HL-60 (cell line): ENCODE measurements at regions not wholly inside any gene's neighbourhood (a gene's known extent, or its start where the extent isn't known, plus 50 kb on each side); places are given as distances from the start of the nearest gene placed in this dataset.

Experiments used
- DNase-seq, 2 experiments: peaks; one replicate each; pipeline ENCODE4 v3.0.0-alpha.2; 2010 to 2020; ENCODE audit warnings: low read depth in 1 of 2, low spot score in 1 of 2
- H3K27ac ChIP-seq: fragments of 250-450 bp; sonication (Bioruptor Pico); replicated peaks from 2 replicates; pipeline ENCODE4 v1.5.1; 2020; ENCODE audit warnings: mild to moderate bottlenecking, moderate library complexity
- H3K27me3 ChIP-seq: fragments of 250-450 bp; sonication (Bioruptor Pico); 2 replicates; pipeline ENCODE4 v1.5.1; 2021; ENCODE audit warnings: mild to moderate bottlenecking, moderate library complexity; ENCODE audit not compliant: insufficient read depth, poor library complexity, severe bottlenecking
- H3K4me3 ChIP-seq: replicated peaks from 2 replicates; pipeline ENCODE4 v1.5.1; 2011; ENCODE audit warnings: mild to moderate bottlenecking, control low read depth, low read length; ENCODE audit not compliant: insufficient read depth
- CTCF ChIP-seq: IDR thresholded peaks from one replicate; pipeline ENCODE4 v1.5.1; 2011; ENCODE audit warnings: low read length, control low read depth, inconsistent platforms; ENCODE audit not compliant: insufficient read depth
- GABPA ChIP-seq: IDR thresholded peaks from 2 replicates; pipeline ENCODE4 v1.6.1; 2012; ENCODE audit warnings: low read depth
- POLR2AphosphoS5 ChIP-seq: IDR thresholded peaks from 2 replicates; pipeline ENCODE4 v1.6.1; 2012; ENCODE audit warnings: low read depth
- REST ChIP-seq: IDR thresholded peaks from 2 replicates; pipeline ENCODE4 v1.6.1; 2012; ENCODE audit warnings: low read depth; ENCODE audit not compliant: insufficient replicate concordance
- SPI1 ChIP-seq: IDR thresholded peaks from 2 replicates; pipeline ENCODE4 v1.6.1; 2012; ENCODE audit warnings: low read depth, mild to moderate bottlenecking, borderline replicate concordance

- H3K4me3 ChIP-seq = no peak overlapping the region
- TF ChIP-seq REST = no peak
- TF ChIP-seq SPI1 = no peak
- no peak for TF ChIP-seq POLR2AphosphoS5
- no peak for TF ChIP-seq GABPA
- no peak for TF ChIP-seq CTCF
- DNase-seq = no peak
- H3K27ac ChIP-seq = no peak overlapping the region
- H3K27me3 ChIP-seq = no peaks in the 10 kb centered on the region
These were observed 1831.1 kb upstream of the IGFBP7 start for GRCh38 chr4:58941286-58941685.

GRCh38 chr4:58953575-58953974 is 1843.4 kb upstream of the IGFBP7 start:
- Histone ChIP-seq H3K27ac (no peak overlapping the region), H3K27me3 (no peaks in the 10 kb centered on the region), H3K4me3 (no peak overlapping the region)
- no peak for DNase-seq
- no peak for TF ChIP-seq SPI1

GRCh38 chr4:58957711-58958110 is 1847.5 kb upstream of the IGFBP7 start:
- Histone ChIP-seq H3K27ac (no peak overlapping the region), H3K4me3 (no peak overlapping the region), H3K27me3 (no peaks in the 10 kb centered on the region)
- DNase-seq = no peak
- TF ChIP-seq GABPA (no peak), SPI1 (no peak), CTCF (no peak), POLR2AphosphoS5 (no peak), REST (no peak)

GRCh38 chr4:58961283-58961682 is 1851.1 kb upstream of the IGFBP7 start:
- DNase-seq = no peak
- no peaks in the 10 kb centered on the region for H3K27me3 ChIP-seq
- no peak overlapping the region for H3K27ac ChIP-seq
- TF ChIP-seq GABPA (no peak), REST (no peak), SPI1 (no peak), CTCF (no peak)
- no peak overlapping the region for H3K4me3 ChIP-seq
